SK-N-DZ (cell line): ENCODE measurements at regions not wholly inside any gene's neighbourhood (a gene's known extent, or its start where the extent isn't known, plus 50 kb on each side); places are given as distances from the start of the nearest gene placed in this dataset.
"Not testable (repeated sequence)": the region's sequence is repeated elsewhere in the genome, so short reads cannot be mapped to it uniquely, and the experiment has no call there.

Experiments used
- DNase-seq: peaks from one replicate; pipeline ENCODE4 v3.0.0-alpha.2; 2015; ENCODE audit warnings: low spot score

DNA sequence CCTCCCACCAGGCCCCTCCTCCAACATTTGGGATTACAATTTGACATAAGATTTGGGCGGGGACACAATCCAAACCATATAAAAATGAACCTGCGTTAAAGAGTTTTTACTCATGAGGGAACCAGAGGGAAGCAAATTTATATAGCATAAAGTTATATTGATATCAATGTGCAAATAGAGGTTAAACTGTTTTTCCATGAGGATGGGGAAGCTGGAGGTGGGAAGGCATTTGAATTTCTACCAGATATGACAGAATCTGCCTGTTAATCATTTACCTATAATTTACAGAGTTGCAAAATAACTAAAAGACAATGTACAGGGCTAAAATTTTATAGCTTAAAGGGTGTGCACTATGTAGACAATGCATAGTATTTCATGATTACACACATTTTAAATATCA is 322.0 kb upstream of the FKBP1C start:
- no peak for DNase-seq

DNA sequence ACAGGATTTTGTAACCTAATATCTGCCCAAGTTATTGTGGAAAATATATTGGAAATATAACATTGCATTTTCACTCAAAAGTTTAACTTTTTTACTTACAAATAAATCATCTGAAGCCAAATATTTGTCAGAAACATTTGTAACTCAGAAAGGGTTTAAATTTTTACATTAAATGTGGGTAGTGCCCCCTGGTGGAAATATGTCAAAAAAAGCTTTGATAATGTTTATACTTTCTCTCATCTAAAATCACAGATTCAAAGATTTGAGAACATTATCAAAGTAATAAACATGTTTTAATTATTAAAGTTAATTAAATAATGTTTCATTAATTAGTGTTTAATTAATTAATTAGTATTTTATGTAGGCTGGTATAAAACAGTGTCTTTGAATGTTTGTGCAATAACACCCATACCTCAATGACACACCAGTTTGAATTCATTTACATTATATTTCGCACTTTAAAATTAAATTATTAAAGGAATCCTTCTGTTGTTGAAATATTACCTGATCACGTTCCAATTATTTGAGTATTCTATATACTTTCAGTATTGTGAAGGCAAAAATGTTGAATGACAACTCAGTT is 320.1 kb upstream of the FKBP1C start:
- peak; percentile 4 for DNase-seq

DNA sequence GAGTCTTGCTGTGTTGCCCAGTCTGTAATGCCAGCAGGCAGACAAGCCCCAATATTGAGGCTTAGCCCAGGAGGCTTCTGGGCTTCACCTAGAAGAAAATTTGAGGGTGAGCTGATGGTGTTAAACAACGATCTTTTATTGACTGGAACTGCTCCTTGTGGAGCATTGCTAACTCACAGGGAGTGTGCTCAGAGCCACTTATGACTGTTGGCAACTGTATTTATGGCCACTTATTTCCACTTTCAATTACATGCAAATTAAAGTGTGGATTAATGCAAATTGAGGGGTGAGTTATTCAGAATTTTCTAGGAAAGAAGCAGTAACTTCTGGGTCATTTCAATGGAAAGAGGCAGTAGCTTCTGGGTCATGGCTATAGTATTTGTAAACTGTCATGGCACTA is 317.2 kb upstream of the FKBP1C start:
- DNase-seq, result no peak

DNA sequence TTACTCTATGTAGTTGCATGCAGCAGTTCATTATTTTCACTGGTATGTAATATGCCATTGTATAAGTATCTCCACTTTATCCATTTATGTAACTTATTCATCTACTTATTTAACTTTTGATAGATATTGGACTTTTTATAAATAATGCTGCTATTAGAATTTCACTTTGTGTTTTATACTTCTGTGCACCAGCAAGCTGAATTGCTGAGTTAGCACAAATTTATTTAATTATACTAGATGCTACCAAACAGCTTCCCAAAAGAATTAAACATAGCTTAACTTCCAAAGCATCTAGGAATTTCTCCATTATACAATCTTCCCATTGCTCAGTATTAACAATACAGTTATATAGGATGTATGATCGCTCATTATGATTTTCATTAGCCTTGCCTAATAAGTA is 308.0 kb upstream of the FKBP1C start:
- no peak for DNase-seq

DNA sequence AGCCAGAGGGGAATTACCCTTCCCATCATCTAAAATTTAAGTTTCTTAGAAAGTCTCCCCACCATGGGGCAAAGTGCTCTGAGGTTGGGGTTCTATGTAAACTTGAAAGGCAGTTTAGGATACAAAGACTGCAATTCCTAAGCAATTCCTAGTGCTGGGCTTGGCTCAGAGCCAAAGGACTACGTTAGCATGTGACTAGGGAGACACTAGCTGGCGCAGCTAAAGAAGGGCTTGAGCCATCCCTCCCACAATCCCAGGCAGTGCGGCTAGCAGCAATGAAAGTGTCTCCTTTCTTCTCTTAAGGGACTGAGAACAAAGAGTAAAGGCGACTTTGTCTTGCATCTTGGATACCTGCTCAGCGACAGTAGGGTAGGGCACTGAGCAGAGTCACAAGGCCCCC is 306.6 kb upstream of the FKBP1C start:
- DNase-seq, result no peak

DNA sequence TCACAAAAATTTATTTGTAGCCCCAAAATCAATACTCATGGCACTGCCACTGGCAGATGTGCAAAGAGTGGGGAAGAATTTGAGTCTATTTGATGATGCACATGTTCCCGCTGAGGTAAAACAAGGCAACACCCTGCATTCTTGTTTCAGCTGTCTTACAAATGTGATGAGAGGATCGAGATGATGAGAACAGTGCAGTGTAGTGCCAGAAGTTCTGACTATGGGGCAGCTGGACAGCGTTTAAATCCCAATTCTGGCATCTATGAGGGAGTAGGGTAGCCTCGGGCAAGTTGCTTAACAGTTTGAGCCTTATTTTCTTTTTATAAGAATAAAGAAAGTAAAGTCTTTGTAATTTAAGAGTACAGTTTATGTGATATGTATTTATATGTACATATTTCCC is 296.7 kb upstream of the FKBP1C start:
- no peak for DNase-seq

DNA sequence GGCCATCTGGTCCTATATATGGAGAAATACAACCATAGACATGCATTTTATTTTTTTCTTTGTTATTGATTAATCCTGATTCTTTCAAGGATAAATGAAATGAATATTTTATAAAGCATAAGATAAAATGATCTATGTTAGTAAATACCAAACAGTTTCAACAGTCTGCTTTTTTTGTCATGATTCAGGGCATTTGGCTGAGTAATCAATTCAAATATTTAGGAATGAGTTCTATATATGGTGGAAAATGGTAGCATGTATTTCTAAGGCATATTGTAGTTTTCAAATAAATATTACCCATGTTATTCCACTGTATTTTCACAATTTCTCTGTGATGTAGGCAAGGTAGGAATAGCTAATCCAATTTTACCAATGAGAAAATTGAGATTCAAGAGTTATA is 287.5 kb upstream of the FKBP1C start:
- DNase-seq, result no peak

DNA sequence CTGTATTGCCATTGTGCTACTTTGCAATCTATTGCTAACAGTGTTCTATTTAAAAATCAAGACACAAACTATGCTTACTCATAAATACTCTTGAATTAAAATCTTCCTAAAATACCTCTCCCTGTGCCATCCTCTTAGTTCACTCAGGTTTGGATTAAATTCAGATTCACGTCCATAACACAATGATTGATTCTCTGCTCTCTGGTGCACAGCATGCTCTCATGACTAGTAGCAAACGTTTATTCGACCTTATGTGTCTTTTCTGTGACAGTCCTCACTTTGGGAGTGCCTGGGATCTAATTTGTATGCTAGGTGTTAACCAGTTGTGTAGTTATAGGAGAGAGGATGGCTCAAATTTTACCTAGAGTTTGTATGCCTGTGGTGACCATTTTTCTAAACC is 270.4 kb upstream of the FKBP1C start:
- DNase-seq, result no peak

DNA sequence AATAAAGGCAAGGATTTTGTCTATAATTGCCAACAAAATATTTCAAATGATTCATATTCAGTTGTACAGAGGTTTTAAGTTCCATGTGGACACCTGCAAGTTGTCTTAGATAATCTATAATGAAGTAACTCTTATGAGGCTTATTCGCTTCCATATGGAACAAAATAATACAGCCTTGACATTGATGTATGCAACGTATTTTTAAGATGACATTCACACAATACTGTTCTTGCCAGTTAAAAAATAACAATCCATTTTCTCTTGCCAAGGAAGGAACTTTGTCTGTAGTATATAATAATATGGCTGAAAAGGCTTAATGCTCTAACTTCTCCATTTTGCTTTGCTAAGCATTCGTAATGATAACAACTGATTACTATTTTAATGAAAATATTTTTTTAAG is 269.3 kb upstream of the FKBP1C start:
- DNase-seq, result no peak

DNA sequence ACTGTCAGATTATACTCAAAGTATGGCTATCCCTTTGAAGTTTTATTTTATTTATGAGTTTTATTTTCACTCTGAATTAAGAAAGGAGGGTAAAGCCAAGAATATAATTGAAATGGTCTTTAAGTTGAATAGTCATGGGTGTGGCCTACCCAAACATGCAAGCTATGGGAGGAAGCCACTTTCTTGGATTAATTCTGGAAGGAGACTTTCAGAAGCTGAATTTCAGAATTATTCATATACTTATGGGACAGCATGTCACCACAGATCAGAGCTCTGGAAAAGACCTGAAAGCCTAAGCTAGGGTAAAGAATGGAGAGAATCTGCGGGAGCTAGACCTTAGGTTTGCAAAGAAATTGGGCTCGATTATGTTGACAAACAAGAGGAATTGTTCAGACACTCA is 242.4 kb upstream of the FKBP1C start:
- DNase-seq, result no peak

DNA sequence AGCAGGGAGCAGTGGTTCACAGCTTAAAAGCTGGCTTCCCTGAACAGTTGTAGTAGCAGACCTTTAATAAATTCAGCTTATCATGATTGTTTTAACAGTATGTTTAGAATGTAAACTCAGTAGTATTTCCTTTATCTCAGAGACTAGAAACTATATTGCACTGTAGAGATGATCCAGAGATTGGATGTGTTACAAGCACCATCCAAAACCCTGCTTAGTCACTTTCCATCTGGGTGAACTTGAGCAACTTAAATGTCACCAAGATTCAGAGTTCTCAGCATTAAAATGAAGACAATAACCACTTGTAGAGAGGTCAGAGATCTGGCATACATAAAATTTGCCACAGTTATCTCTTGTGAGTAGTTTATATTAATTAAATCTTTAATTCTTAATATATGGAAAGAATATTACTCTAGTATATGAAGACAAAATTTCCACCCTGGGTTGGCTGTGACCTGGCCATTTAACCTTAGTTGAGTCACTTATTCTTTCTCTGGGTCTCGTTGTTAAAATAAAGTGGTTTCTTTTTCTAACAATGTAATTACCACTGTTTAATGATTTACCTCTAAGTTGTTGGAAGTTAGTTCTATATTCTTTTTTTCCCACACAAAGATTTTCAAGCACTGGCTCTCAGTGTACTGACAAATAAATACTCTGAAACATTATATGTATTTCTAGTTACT is 239.2 kb upstream of the FKBP1C start:
- DNase-seq, result no peak

DNA sequence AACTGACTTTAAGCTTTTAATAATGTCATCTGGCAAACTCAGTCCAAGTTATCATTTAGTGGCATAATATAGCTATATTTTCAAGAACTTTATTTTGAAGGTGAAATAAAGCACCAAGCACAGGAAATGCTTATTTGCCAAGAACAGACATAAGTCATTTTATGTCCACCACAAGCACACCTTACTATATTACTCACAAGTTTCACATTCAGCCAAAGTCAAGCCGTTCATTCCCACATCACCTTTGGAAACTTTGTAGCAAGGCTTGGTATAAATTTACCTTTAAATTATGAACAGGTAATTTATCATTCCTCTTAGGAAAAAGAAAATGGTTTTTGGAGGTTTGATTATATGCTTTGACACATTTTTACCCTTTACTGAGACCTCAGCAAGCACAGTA is 236.8 kb upstream of the FKBP1C start:
- no peak for DNase-seq

DNA sequence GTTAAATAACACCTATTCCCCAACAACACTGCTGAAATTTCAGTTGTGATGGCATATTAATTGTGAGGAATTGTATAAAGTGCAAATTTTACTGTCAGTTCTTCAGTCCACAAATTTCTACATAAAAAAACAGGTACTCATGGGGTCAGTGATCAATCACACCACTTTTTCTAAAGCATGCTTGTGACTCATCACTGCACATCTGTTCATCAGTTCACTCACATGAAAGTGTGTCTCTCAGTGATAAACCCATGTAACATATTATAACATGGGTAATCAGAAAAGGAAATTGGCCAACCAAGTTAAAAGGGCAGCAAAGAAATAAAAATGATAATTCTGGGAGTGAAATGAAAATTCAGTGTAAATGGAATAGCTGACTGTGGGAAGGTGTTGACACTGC is 234.7 kb upstream of the FKBP1C start:
- no peak for DNase-seq

DNA sequence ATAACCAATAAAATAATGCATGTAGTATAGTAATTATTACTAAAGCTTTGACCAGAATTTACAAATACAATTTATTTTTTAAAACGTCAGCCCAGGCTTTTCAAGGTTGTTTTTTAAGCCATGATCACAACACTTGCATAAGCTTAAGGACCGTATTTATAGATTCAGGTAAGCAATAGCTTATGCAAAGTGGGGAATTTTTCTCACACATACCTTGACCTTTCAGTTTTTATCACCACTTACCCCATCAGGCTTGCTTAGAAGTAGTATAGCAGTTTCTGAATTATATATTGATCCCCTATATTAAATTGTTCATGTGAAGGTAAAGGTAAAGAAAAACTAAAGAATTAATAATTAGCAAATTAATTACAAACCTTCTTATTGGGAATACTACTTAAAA is 232.3 kb upstream of the FKBP1C start:
- DNase-seq, result no peak

DNA sequence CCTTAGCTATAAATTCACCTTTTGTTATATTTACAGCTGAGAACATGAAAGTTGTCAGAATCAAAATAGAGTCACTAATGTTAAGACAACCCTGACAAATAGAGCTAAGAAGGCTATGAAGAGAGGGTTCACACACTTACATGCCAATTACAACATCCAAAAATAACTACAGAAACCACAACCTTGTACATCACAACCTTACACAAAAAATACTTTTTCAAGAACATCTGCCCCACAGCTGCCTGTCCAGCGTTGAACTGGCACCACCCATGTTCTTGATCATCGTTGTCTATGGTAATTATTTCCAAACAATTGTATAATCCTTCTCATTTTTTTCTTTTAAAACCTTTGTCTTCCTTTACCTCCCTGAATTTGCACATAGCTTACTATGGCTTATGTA is 231.2 kb upstream of the FKBP1C start:
- DNase-seq, result no peak

DNA sequence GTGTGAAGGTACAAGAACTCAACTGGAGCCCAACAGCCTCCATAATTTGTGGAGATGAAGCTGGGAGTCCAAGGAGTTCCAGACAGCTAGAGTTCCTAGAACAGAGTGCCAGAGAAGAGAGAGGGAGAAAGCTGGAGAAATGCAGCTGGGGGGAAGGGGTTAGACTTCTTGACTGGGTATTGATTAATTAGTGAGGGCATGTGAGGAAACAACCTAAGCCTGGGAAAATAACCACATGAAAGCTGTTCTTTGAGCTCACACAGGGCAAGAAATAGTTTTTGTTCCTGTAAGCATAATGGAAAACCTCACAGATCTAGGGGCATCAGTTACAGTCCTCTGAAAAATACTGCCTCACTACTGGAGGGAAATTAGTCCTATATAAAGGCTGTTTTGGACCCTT is 230.5 kb upstream of the FKBP1C start:
- no peak for DNase-seq

DNA sequence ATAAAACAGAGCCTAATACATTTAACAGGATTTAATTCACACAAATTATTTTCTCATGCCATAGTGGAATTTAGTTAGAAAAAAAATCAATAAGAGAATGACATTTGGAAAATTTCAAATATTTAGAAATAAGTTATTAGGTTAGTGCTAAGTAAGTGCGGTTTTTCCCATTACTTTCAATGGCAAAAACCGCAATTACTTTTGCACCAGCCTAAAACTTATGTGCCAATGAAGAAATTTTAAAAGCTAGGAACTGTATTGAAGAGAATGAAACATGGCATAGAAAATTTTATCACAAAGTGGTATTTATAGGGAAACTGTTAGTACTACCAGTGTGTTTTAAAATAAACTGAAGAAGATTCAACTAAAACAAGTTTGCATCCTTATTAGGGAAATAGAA is 228.3 kb upstream of the FKBP1C start:
- no peak for DNase-seq

DNA sequence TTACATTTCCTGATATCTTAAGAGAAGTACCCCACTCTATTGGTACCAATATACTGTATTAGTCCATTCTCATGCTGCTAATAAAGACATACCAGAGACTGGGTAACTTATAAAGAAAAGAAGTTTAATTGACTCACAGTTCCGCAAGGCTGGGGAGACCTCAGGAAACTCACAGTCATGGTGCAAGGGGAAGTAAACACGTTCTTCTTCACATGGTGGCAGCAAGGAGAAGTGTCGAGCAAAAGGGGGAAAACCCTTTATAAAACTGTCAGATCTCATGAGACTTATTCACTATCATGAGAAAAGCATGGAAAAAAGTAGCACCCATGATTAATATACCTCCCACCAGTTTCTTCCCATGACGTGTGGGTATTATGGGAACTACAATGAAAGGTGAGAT is 219.6 kb upstream of the FKBP1C start:
- not testable (repeated sequence) for DNase-seq

DNA sequence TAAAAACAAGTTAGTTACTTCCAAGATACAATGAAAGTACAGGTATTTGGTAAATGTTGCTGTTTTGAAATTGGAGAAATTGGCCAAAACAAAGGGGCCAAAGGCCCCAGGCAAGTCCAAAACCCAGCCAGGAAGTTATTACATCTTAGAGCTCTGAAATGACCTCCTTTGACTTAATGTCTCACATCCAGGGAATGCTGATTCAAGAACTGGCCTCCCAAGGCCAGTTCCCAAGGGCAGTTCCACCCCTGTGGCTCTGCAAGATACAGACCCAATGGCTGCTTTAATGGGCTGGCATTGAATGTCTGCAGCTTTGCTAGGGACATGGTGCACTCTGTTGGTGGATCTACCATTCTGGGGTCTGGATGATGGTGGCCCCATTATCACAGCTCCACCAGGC is 217.3 kb upstream of the FKBP1C start:
- no peak for DNase-seq

DNA sequence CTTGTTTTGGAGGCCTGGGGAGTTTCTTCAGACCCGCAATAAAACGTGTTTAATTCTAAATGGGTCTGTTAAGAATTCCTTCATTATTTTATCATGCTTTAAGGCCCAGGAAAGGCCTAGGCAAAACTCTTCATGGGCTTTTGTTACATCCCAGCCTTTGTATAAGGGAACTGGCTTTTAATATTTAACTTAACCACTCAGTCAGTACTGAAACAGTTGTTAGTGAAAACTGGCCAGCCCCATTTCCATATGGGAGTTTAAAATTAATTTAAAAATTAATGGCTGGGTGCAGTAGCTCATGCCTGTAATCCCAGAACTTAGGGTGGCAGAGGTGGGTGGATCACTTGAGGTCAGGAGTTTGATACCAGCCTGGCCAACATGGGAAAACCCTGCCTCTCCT is 213.2 kb upstream of the FKBP1C start:
- DNase-seq, result no peak

DNA sequence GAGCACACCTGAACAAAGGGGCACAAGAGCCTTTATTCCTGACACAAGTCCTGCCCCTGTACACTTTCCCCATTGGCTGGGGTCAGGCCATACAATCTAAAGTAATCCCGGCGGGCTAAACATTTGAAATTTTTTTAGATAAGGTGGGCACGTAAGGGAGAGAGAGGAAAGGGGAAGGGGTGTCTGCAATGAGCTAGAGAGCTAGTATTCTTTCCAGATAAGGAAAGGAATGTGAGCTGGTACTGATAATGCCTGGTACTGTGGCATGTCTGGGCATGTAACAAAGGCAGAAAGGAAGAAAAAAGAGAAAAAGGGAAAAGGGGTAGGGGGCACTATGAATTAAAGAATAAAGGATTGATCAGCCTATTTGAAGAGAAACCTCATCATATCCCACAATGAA is 212.0 kb upstream of the FKBP1C start:
- not testable (repeated sequence) for DNase-seq

DNA sequence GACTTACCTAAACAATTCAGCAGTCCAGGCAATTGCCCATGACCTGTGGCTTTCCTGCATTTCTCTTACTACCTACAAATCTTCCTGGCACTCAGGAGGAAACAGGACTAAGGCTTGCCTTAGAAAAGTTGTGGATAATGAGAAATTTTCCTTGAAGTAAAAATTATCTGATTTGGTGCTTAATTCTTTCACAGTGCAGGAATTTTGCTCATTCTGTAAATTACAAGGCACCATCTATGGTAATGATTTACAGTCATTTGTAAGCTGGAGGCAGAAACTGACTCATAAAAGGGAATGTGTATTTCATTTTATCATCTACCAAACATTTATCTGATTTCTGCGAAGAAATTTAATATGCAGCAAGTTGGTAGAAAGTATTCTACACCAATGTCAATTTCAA is 211.5 kb upstream of the FKBP1C start:
- DNase-seq, result no peak

DNA sequence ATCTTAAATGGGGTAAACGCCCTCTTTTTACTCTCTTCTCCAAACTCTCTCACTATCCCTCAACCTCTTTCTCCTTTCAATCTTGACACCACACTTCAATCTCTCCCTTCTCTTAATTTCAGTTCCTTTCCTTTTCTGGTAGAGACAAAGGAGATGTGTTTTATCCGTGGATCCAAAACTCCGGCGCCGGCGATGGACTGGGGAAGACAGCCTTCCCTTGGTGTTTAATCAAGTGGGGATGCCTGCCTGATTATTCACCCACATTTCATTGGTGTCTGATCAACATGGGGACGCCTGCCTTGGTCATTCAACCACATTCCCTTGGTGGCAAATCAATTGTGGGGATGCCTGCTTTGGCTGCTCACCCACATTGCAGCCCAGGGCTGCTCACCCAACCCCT is 205.3 kb upstream of the FKBP1C start:
- not testable (repeated sequence) for DNase-seq

DNA sequence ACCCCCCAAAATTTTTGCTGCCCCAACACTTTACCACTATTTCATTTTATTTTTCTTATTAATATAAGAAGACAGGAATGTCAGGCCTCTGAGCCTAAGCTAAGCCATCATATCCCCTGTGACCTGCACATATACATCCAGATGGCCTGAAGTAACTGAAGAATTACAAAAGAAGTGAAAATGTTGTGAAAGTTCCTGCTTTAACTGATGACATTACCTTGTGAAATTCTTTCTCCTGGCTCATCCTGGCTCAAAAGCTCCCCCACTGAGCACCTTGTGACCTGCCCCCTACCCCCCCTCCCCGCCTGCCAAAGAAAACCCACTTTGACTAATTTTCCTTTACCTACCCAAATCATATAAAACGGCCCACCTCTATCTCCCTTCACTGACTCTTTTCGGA is 200.3 kb upstream of the FKBP1C start:
- DNase-seq, result not testable (repeated sequence)
